ENCODE measurements at regions not wholly inside any gene's neighbourhood (a gene's known extent, or its start where the extent isn't known, plus 50 kb on each side); places are given as distances from the start of the nearest gene placed in this dataset.
A peak's percentile ranks its signal among the peaks of the same experiment; 100 is the strongest.
"Not testable (repeated sequence)": the region's sequence is repeated elsewhere in the genome, so short reads cannot be mapped to it uniquely, and the experiment has no call there.

DNA sequence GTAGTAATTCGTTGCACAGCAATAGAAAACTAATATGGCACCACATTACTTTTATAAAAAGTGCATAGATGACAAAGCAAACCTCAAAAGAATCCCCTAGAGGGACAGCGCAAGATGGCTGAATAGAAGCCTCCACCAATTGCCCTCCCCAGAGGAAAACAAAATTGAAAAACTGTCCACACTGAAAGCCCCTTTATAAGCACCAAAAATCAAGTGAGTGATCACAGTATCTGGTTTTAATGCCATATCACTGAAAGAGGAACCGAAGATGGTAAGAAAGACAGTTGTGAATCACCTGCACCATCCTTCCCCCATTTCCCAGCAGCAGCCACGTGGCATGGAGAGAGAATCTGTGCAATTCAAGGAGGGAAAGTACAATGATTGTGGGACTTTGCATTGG is 522.2 kb downstream of the GLUD2 start:
- no peaks in the 10 kb centered on the region for H3K36me3 Mint-ChIP-seq (ENCODE audit: low read depth)
- no peak overlapping the region for H3K4me3 Mint-ChIP-seq
- no peaks in the 10 kb centered on the region for H3K4me1 Mint-ChIP-seq
- DNase-seq = no peak
- H3K27ac Mint-ChIP-seq = no peak overlapping the region
- H3K9me3 Mint-ChIP-seq = no peaks in the 10 kb centered on the region
- H3K27me3 Mint-ChIP-seq = no peaks in the 10 kb centered on the region
- ATAC-seq = no peak

DNA sequence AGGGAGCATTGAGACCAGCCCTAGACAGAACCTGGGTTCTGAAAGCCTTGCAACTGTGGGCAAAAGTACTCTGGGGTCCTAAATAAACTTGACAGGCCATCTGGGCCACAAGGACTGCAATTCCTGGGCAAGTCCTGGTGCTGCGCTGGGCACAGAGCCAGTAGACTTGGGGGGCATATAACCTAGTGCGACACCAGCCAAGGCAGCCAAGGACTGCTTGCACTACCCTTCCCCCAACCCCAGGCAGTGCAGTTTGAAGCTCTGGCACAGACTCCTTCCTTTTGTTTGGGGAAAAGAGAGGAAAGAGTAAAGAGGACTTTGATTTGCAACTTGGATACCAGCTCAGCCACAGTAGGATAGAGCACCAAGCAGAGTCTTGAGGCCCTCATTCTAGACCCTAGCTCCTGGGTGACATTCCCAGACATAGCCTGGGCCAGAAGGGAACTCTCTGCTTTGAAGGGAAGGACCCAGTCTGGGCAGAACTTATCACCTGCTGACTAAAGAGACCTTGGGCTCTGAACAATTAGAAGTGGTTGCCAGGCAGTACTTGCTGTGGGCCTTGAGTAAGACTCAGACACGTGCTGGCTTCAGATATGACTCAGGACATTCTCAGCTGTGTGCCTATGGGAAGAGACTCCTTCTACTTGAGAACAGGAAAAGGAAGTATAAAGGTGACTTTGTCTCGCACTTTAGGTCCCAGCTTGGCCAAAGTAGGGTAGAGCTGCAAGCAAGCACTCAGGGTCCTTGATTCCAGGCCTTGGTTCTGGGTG is 522.8 kb downstream of the GLUD2 start:
- H3K4me1 Mint-ChIP-seq = no peaks in the 10 kb centered on the region
- H3K27me3 Mint-ChIP-seq = no peaks in the 10 kb centered on the region
- no peak for ATAC-seq
- no peak for DNase-seq
- H3K36me3 Mint-ChIP-seq (ENCODE audit: low read depth) = no peaks in the 10 kb centered on the region
- H3K9me3 Mint-ChIP-seq = no peaks in the 10 kb centered on the region
- no peak overlapping the region for H3K4me3 Mint-ChIP-seq
- H3K27ac Mint-ChIP-seq = no peak overlapping the region

DNA sequence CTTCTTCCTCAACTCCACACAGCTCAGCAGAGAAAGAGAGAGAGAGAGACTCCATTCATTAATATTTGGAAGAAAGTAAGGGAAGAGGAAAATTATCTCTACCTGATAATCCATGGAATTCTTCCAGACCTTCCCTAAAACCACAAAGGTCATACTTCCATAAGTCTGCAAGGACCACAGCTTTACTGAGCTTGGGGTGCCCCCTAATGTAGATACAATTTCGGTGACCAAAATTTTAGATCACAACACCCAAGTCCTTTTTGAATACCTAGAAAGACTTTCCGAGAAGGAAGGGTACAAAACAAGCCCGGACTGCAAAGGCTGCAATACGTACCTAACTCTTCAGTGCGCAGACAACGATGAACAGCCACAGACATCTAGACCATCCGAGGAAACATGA is 523.9 kb downstream of the GLUD2 start:
- Mint-ChIP-seq H3K27me3 (no peaks in the 10 kb centered on the region), H3K9me3 (no peaks in the 10 kb centered on the region), H3K36me3 (ENCODE audit: low read depth) (no peaks in the 10 kb centered on the region), H3K27ac (no peak overlapping the region), H3K4me1 (no peaks in the 10 kb centered on the region), H3K4me3 (no peak overlapping the region)
- DNase-seq (no peak), ATAC-seq (no peak)

DNA sequence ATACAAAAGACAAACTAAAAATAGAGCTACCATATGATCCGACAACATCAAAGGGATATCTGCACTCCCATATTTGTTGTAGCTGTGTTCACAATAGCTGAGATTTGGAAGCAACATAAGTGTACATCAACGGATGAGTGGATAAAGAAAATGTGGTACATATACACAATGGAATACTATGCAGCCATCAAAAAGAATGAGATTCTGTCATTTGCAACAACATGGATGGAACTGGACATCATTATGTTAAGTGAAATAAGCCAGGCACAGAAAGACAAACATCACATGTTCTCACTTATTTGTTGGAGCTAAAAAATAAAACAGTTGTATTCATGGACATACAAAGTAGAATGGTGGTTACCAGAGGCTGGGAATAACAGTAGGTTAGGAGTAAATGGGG is 527.0 kb downstream of the GLUD2 start:
- H3K4me3 Mint-ChIP-seq; H3K4me1 Mint-ChIP-seq; H3K27me3 Mint-ChIP-seq; DNase-seq; ATAC-seq; H3K9me3 Mint-ChIP-seq; H3K36me3 Mint-ChIP-seq (ENCODE audit: low read depth); H3K27ac Mint-ChIP-seq: not testable (repeated sequence)

DNA sequence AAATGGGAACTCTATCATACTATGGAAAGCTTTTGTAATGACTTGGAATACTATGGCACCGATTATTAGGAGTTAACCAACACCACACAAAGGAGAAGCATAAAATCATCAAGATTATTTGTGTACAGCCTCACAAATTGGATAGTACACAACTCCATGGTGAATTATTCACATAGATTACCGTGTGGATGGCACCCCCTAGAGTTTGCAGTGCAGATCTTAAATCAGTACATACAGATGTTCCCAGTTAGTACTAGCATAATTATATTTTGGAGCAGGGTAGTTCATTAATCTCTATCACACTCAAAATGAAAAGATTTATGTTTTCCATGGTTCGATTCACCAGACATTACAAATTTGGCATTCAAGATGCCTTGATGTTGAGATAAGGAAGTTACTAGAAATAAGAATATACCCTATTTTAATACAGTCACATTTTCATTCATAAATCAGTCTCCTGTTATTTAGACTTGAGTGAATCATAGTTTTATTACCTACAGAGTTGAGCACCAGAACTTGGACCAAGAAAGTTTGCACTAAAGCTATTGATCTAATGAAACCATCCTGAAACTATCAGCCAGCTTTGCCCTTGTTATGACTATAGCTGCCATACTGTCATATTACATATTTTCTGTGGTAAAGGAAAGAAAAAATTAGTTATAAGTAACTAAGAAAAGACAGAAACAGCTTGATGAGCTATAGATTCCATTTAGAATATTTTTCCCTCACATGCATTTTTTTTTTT is 531.8 kb downstream of the GLUD2 start:
- no peaks in the 10 kb centered on the region for H3K27me3 Mint-ChIP-seq
- no peaks in the 10 kb centered on the region for H3K36me3 Mint-ChIP-seq (ENCODE audit: low read depth)
- peak overlapping the region; percentile 59 for H3K27ac Mint-ChIP-seq
- no peaks in the 10 kb centered on the region for H3K9me3 Mint-ChIP-seq
- DNase-seq (no peak), ATAC-seq (peak; percentile 40)
- no peak overlapping the region for H3K4me3 Mint-ChIP-seq
- H3K4me1 Mint-ChIP-seq = peaks cover 3% of the 10 kb centered on the region

DNA sequence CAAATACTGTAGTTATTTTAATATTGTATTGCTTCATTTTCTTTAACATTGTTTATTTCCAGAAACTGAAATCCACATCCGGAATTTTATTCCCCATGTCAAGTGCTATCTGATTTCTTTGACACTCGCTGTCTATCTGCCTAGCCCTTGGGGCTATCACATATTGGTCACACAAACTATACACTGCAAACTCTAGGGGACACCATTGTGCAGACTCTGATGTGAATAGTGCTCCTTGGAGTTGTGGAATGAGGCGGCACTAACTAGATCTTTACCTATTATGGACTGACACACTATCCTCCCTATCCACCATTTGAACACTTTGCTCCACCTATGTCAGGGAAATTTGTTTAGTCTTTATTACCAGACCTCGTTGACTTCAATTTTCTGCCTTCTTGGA is 534.5 kb downstream of the GLUD2 start:
- H3K4me1 Mint-ChIP-seq = peaks cover 3% of the 10 kb centered on the region
- DNase-seq = no peak
- H3K27me3 Mint-ChIP-seq = no peaks in the 10 kb centered on the region
- no peaks in the 10 kb centered on the region for H3K36me3 Mint-ChIP-seq (ENCODE audit: low read depth)
- H3K9me3 Mint-ChIP-seq = no peaks in the 10 kb centered on the region
- H3K27ac Mint-ChIP-seq = no peak overlapping the region
- no peak overlapping the region for H3K4me3 Mint-ChIP-seq
- no peak for ATAC-seq

DNA sequence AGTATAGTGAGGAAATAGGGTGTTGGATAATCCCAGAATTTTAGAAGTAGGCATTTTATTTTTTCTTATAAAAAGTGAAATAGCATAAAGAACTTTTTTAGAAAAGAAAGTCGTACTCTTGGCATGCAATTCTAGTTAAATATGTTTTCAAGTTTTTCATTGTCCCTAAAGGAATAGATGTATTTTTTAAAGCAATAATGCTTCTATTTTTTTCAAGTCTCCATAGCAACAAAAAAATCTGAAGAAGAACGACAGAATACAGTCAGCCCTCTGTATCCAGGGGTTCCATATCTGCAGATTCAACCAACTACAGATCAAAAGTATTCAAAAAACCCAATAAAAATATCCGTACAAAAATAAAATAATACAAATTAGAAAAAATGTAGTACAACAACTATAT is 538.2 kb downstream of the GLUD2 start:
- Mint-ChIP-seq H3K4me3 (no peak overlapping the region), H3K4me1 (no peaks in the 10 kb centered on the region), H3K27ac (no peak overlapping the region), H3K9me3 (no peaks in the 10 kb centered on the region), H3K27me3 (no peaks in the 10 kb centered on the region), H3K36me3 (ENCODE audit: low read depth) (no peaks in the 10 kb centered on the region)
- ATAC-seq (no peak), DNase-seq (no peak)

DNA sequence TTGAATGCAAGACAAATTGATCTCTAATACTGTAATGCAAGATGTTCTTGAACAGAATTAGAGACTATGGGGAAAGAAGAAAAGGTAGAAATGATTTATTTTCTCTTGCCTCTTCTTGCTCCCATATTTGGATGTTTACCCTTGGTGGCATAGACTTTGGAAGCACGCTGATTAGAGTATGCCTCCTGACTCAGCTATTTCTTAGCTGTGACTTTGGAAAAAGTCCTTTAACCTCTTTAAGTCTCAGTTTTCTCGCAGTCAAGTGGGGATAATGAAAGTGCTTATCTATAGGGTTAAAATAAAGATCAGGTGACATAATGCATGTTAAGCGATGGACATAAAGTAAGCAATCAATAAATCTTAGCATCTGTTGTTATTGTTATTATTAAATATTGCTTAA is 545.5 kb downstream of the GLUD2 start:
- ATAC-seq (no peak), DNase-seq (no peak)
- Mint-ChIP-seq H3K4me3 (no peak overlapping the region), H3K9me3 (no peaks in the 10 kb centered on the region), H3K4me1 (no peaks in the 10 kb centered on the region), H3K27me3 (no peaks in the 10 kb centered on the region), H3K36me3 (ENCODE audit: low read depth) (no peaks in the 10 kb centered on the region), H3K27ac (no peak overlapping the region)

DNA sequence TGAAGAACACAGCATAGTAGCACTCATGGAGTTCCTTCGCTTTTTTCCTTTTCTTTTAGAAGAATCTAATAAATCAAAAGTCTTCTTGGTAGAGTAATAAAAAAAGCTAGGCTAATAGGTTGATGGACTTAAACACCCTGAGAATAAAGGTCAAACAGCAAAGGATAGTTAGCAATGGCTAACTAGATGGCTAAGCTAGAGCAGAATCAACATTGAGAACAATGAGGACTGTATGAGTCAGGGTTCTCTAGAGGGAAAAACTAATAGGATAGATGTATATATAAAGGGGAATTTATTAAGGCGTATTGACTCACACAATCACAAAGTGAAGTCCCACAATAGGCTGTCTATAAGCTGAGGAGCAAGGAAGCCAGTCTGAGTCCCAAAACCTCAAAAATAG is 550.9 kb downstream of the GLUD2 start:
- no peak overlapping the region for H3K27ac Mint-ChIP-seq
- DNase-seq = no peak
- H3K9me3 Mint-ChIP-seq = no peaks in the 10 kb centered on the region
- H3K27me3 Mint-ChIP-seq = no peaks in the 10 kb centered on the region
- no peaks in the 10 kb centered on the region for H3K36me3 Mint-ChIP-seq (ENCODE audit: low read depth)
- no peak for ATAC-seq
- no peaks in the 10 kb centered on the region for H3K4me1 Mint-ChIP-seq
- no peak overlapping the region for H3K4me3 Mint-ChIP-seq

DNA sequence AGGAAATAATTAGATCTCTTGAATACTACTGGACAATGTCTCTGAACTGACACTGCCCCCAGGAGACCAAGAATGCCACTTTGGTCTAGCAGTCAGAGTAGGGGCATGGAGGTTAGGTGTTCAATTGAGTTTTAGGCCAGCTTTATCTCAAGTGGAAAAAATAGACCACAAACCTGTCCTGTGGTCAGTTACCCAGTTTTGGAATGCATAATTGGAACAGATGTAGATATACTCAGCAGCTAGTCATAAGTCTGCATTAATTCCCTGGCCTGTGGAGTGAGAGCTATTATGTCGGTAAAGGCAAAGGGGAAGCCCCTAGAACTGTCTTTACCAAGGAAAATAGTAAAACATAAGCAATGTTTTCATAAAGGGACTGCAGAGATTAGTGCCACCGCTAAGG is 587.7 kb downstream of the GLUD2 start:
- ATAC-seq (no peak), DNase-seq (no peak)
- Mint-ChIP-seq H3K27me3 (no peaks in the 10 kb centered on the region), H3K4me3 (no peak overlapping the region), H3K27ac (no peak overlapping the region), H3K9me3 (no peaks in the 10 kb centered on the region), H3K36me3 (ENCODE audit: low read depth) (no peaks in the 10 kb centered on the region), H3K4me1 (no peaks in the 10 kb centered on the region)

DNA sequence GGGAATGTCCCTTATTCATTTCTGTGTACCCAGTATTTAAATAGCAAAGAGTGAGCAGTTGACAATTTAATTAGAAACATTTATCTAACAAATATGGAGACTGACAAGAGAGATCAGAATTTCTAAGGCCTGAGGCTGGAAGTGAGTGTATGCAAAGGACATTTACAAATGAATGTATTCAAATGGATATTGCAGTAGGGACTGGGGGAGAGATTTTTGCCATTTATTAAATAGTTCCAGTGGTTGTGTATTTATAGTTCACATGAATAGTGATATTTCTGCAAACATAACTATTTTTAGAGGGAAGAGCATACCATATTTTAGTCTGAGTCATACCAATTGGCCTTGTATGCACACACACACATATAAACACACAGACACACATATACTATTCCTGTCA is 592.4 kb downstream of the GLUD2 start:
- H3K4me1 Mint-ChIP-seq = no peaks in the 10 kb centered on the region
- H3K36me3 Mint-ChIP-seq (ENCODE audit: low read depth) = no peaks in the 10 kb centered on the region
- H3K4me3 Mint-ChIP-seq = no peak overlapping the region
- ATAC-seq (no peak), DNase-seq (no peak)
- no peaks in the 10 kb centered on the region for H3K27me3 Mint-ChIP-seq
- H3K9me3 Mint-ChIP-seq = no peaks in the 10 kb centered on the region
- H3K27ac Mint-ChIP-seq = no peak overlapping the region

DNA sequence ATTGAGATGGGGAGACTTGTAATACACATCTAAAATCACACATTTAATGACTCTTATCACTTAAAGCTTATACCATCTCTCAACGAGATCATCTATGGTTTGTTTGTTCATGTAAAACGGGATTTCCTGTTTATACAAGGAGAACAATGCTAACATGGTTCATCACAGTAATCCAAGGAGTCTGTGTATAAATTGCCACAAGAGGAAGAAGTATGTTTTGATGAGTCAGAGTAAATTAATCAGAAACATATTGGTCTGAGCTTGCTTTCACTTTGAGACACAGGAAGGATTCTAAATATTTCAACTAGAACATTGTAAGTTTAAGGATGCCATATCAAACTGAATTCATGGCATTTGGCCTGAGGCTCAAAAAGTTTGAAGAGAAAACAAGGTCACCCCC is 594.1 kb downstream of the GLUD2 start:
- no peak for ATAC-seq
- H3K4me3 Mint-ChIP-seq = no peak overlapping the region
- H3K27ac Mint-ChIP-seq = no peak overlapping the region
- H3K27me3 Mint-ChIP-seq = no peaks in the 10 kb centered on the region
- DNase-seq = no peak
- H3K36me3 Mint-ChIP-seq (ENCODE audit: low read depth) = no peaks in the 10 kb centered on the region
- no peaks in the 10 kb centered on the region for H3K4me1 Mint-ChIP-seq
- H3K9me3 Mint-ChIP-seq = no peaks in the 10 kb centered on the region

DNA sequence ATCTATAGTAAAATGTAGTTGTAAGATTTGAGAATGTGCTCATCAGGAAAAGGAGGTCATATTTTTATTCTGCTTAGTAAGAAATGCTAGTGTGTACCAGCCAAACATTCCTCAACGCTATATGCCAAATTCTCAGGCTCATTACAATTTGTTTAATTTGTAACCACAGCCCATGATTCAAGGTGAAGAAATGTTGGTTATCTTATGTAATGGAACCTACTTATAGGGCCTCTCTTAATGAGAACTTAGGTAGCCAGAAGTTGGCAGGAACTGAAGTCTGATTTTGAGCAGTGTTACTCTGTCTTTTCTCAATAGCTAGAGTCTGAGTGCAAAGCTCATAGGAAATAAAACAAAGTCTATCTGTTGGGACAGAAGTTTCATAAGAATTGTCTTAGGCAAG is 595.0 kb downstream of the GLUD2 start:
- ATAC-seq = no peak
- no peaks in the 10 kb centered on the region for H3K27me3 Mint-ChIP-seq
- no peak overlapping the region for H3K4me3 Mint-ChIP-seq
- no peaks in the 10 kb centered on the region for H3K9me3 Mint-ChIP-seq
- no peak overlapping the region for H3K27ac Mint-ChIP-seq
- no peak for DNase-seq
- H3K36me3 Mint-ChIP-seq (ENCODE audit: low read depth) = no peaks in the 10 kb centered on the region
- no peaks in the 10 kb centered on the region for H3K4me1 Mint-ChIP-seq

DNA sequence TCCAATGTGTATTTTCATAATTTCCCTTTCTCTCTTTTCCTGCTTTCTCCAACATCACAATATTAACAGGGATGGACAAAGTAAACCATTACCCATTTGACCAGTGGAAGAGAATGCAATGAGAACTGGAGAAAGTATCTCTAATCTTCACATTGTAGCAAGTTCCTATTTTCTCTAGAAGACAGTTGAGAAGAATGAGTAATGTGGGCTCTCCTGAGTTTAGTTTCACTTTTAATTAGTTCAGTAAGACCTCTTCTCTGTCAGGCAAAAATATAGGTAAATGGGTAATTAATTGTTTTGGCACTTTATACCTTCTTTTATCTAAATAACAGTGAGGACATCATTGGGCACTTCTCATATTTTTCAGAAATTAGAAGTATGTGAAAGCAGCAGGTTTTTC is 602.0 kb downstream of the GLUD2 start:
- no peak overlapping the region for H3K4me3 Mint-ChIP-seq
- DNase-seq (no peak), ATAC-seq (no peak)
- no peaks in the 10 kb centered on the region for H3K9me3 Mint-ChIP-seq
- no peaks in the 10 kb centered on the region for H3K4me1 Mint-ChIP-seq
- no peaks in the 10 kb centered on the region for H3K27me3 Mint-ChIP-seq
- H3K27ac Mint-ChIP-seq = no peak overlapping the region
- H3K36me3 Mint-ChIP-seq (ENCODE audit: low read depth) = no peaks in the 10 kb centered on the region

DNA sequence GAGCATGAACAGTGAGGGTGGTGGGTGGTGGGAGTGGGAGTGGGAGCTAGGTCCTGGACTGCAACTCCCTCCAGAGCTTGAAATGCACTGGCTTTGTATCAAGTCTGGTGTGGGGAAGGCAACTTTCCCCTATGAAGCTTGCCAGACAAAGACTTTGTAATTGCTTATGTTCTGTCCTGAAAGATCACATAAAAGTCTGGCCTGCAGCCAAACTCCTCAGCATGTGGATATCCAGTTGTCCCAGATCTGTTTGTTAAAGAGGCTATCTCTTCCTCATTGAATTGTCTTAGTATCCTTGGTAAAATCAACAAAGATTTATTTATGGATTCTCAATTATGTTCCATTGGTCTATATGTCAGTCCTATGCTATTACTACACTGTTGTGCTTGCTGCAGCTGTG is 607.9 kb downstream of the GLUD2 start:
- Mint-ChIP-seq H3K4me3 (no peak overlapping the region), H3K27ac (no peak overlapping the region), H3K27me3 (no peaks in the 10 kb centered on the region), H3K4me1 (no peaks in the 10 kb centered on the region), H3K36me3 (ENCODE audit: low read depth) (no peaks in the 10 kb centered on the region), H3K9me3 (no peaks in the 10 kb centered on the region)
- ATAC-seq = no peak
- no peak for DNase-seq

Measured in activated naive CD8-positive, alpha-beta T cell treated with anti-CD3 and anti-CD28 coated beads, Interleukin-2, amount 50 U/mL, for 24 hours (primary cell).